GM18861 (cell line): ENCODE measurements at regions not wholly inside any gene's neighbourhood (a gene's known extent, or its start where the extent isn't known, plus 50 kb on each side); places are given as distances from the start of the nearest gene placed in this dataset.

ENCODE experiments used
- ATAC-seq: cut with Tn5 transposase; IDR thresholded peaks from one replicate; pipeline ENCODE4 v1.9.1; 2021; ENCODE audit not compliant: unreplicated experiment

GRCh38 chr7:110326966-110327365 lies 764.0 kb upstream of the LRRN3 start:
- ATAC-seq, result no peak

- ATAC-seq, result no peak
Measured at GRCh38 chr7:110336423-110336822, 754.5 kb upstream of the LRRN3 start.

GRCh38 chr7:110337646-110338045 lies 753.3 kb upstream of the LRRN3 start:
- ATAC-seq, result no peak

- no peak for ATAC-seq
Measured at GRCh38 chr7:110347081-110347480, 743.8 kb upstream of the LRRN3 start.

GRCh38 chr7:110356438-110356837 lies 734.5 kb upstream of the LRRN3 start:
- no peak for ATAC-seq

GRCh38 chr7:110358028-110358427 lies 732.9 kb upstream of the LRRN3 start:
- no peak for ATAC-seq

- no peak for ATAC-seq
Measured at GRCh38 chr7:110371709-110372108, 719.2 kb upstream of the LRRN3 start.

GRCh38 chr7:110372685-110373084 lies 718.2 kb upstream of the LRRN3 start:
- no peak for ATAC-seq

- no peak for ATAC-seq
Measured at GRCh38 chr7:110373416-110373815, 717.5 kb upstream of the LRRN3 start.

- ATAC-seq, result no peak
Measured at GRCh38 chr7:110373859-110374258, 717.1 kb upstream of the LRRN3 start.

- ATAC-seq, result no peak
Measured at GRCh38 chr7:110375068-110375467, 715.9 kb upstream of the LRRN3 start.

GRCh38 chr7:110382736-110383135 lies 708.2 kb upstream of the LRRN3 start:
- no peak for ATAC-seq

GRCh38 chr7:110386006-110386405 lies 704.9 kb upstream of the LRRN3 start:
- ATAC-seq, result no peak

GRCh38 chr7:110386913-110387312 lies 704.0 kb upstream of the LRRN3 start:
- no peak for ATAC-seq

- no peak for ATAC-seq
Measured at GRCh38 chr7:110387689-110388088, 703.2 kb upstream of the LRRN3 start.

GRCh38 chr7:110388457-110388856 lies 702.5 kb upstream of the LRRN3 start:
- ATAC-seq, result no peak

GRCh38 chr7:110396021-110396420 lies 694.9 kb upstream of the LRRN3 start:
- ATAC-seq, result no peak

GRCh38 chr7:110397927-110398660 lies 692.8 kb upstream of the LRRN3 start:
- no peak for ATAC-seq

- no peak for ATAC-seq
Measured at GRCh38 chr7:110399421-110399820, 691.5 kb upstream of the LRRN3 start.

GRCh38 chr7:110400411-110400810 lies 690.5 kb upstream of the LRRN3 start:
- ATAC-seq, result no peak

GRCh38 chr7:110407242-110407641 lies 683.7 kb upstream of the LRRN3 start:
- ATAC-seq, result no peak

GRCh38 chr7:110407706-110408105 lies 683.2 kb upstream of the LRRN3 start:
- no peak for ATAC-seq

GRCh38 chr7:110412614-110413013 lies 678.3 kb upstream of the LRRN3 start:
- no peak for ATAC-seq
